Gastrocnemius medialis (tissue), 4 donors: ENCODE measurements at regions not wholly inside any gene's neighbourhood (a gene's known extent, or its start where the extent isn't known, plus 50 kb on each side); places are given as distances from the start of the nearest gene placed in this dataset.

ENCODE experiments used
- CTCF ChIP-seq, 5 experiments: fragments of 450-650 bp in 3 of 5; fragments of 200-600 bp in 2 of 5; sonication (generic) in 2 of 5; IDR thresholded peaks in 4 of 5; conservative IDR thresholded peaks in 1 of 5; 1 replicate in 4 of 5; 2 replicates in 1 of 5; pipeline ENCODE4 v1.5.1; 2016 to 2019; ENCODE audit warnings: antibody characterized with exemption in 5 of 5, mild to moderate bottlenecking in 3 of 5, moderate library complexity in 3 of 5
- POLR2A ChIP-seq, 2 donors: fragments of 450-650 bp; IDR thresholded peaks; one replicate each; pipeline ENCODE4 v1.6.1; 2017; ENCODE audit warnings: antibody characterized with exemption in 2 of 2, mild to moderate bottlenecking in 2 of 2, moderate library complexity in 2 of 2

- no peak for TF ChIP-seq CTCF (IDR thresholded peaks at IDR 0.05 in 4 of 5, conservative IDR thresholded peaks at IDR 0.05 in 1 of 5)
- no peak for TF ChIP-seq POLR2A (IDR thresholded peaks at IDR 0.05)
Observed at GRCh38 chr6:159343709-159344108, 174.5 kb downstream of the FNDC1 start.
